Ectodermal cell (in vitro differentiated cells): ENCODE measurements at regions not wholly inside any gene's neighbourhood (a gene's known extent, or its start where the extent isn't known, plus 50 kb on each side); places are given as distances from the start of the nearest gene placed in this dataset.

Experiments used
- H3K27ac ChIP-seq: 2 replicates; pipeline ENCODE4 v1.7.0; 2013; ENCODE audit warnings: mild to moderate bottlenecking, low read depth, low read length; ENCODE audit not compliant: insufficient read depth, poor library complexity, severe bottlenecking
- H3K27me3 ChIP-seq: 2 replicates; pipeline ENCODE4 v1.7.0; 2013; ENCODE audit warnings: mild to moderate bottlenecking, low read length; ENCODE audit not compliant: insufficient read depth, control insufficient read depth, poor library complexity, severe bottlenecking
- H3K36me3 ChIP-seq: one replicate; pipeline ENCODE4 v1.7.0; 2013; ENCODE audit warnings: low read length; ENCODE audit not compliant: control insufficient read depth, insufficient read depth
- H3K4me1 ChIP-seq: one replicate; pipeline ENCODE4 v1.7.0; 2013; ENCODE audit warnings: low read length; ENCODE audit not compliant: control insufficient read depth, insufficient read depth
- H3K4me3 ChIP-seq: 2 replicates; pipeline ENCODE4 v1.7.0; 2013; ENCODE audit warnings: low read depth, low read length, control low read depth; ENCODE audit not compliant: insufficient read depth
- H3K9me3 ChIP-seq: 2 replicates; pipeline ENCODE4 v1.7.0; 2013; ENCODE audit warnings: mild to moderate bottlenecking, low read length, moderate library complexity; ENCODE audit not compliant: control insufficient read depth
- WGBS, 2 experiments: methylation state at CpG; one replicate each; pipeline ENCODE4 v1.1.7; 2013; ENCODE audit warnings: missing lambda C conversion rate in 2 of 2; 5-methylcytosine and 5-hydroxymethylcytosine counted together

- Histone ChIP-seq H3K9me3 (no peaks in the 10 kb centered on the region), H3K27me3 (no peaks in the 10 kb centered on the region), H3K4me3 (no peak overlapping the region), H3K36me3 (no peaks in the 10 kb centered on the region), H3K4me1 (no peaks in the 10 kb centered on the region), H3K27ac (no peak overlapping the region)
- WGBS, 2 experiments = 86 to 88% methylated on average over 8 to 9 of the region's 9 CpGs
Observed at GRCh38 chr9:734831-735511, 106.5 kb upstream of the DMRT1 start.

- no peak overlapping the region for H3K27ac ChIP-seq
- H3K27me3 ChIP-seq = no peaks in the 10 kb centered on the region
- 90 to 92% methylated on average over 7 of the region's 7 CpGs for WGBS, 2 experiments
Observed at GRCh38 chr9:737400-738120, 103.9 kb upstream of the DMRT1 start.

GRCh38 chr9:738209-738915 lies 103.1 kb upstream of the DMRT1 start:
- no peak overlapping the region for H3K4me3 ChIP-seq
- WGBS, 2 experiments = 93 to 94% methylated on average over 14 of the region's 14 CpGs
- H3K9me3 ChIP-seq = no peaks in the 10 kb centered on the region
- no peaks in the 10 kb centered on the region for H3K4me1 ChIP-seq
- H3K27me3 ChIP-seq = no peaks in the 10 kb centered on the region
- H3K27ac ChIP-seq = no peak overlapping the region
- H3K36me3 ChIP-seq = no peaks in the 10 kb centered on the region

More at GRCh38 chr9:737400-738120, 103.9 kb upstream of the DMRT1 start:
- Histone ChIP-seq H3K4me1 (no peaks in the 10 kb centered on the region), H3K36me3 (no peaks in the 10 kb centered on the region), H3K4me3 (no peak overlapping the region), H3K9me3 (no peaks in the 10 kb centered on the region)

- no peaks in the 10 kb centered on the region for H3K36me3 ChIP-seq
- H3K27me3 ChIP-seq = no peaks in the 10 kb centered on the region
- H3K4me3 ChIP-seq = no peak overlapping the region
- H3K9me3 ChIP-seq = no peaks in the 10 kb centered on the region
- no peak overlapping the region for H3K27ac ChIP-seq
- peaks cover 7% of the 10 kb centered on the region for H3K4me1 ChIP-seq
Observed at GRCh38 chr9:739362-739761, 102.1 kb upstream of the DMRT1 start.

- no peaks in the 10 kb centered on the region for H3K36me3 ChIP-seq
Observed at GRCh38 chr9:740221-740620, 101.3 kb upstream of the DMRT1 start.

GRCh38 chr9:742104-742503 lies 99.4 kb upstream of the DMRT1 start:
- Histone ChIP-seq H3K36me3 (no peaks in the 10 kb centered on the region), H3K4me3 (no peak overlapping the region), H3K4me1 (peaks cover 14% of the 10 kb centered on the region), H3K27ac (no peak overlapping the region), H3K27me3 (no peaks in the 10 kb centered on the region), H3K9me3 (no peaks in the 10 kb centered on the region)
- WGBS, 2 experiments = 96% methylated on average over 16 of the region's 16 CpGs

More at GRCh38 chr9:740221-740620, 101.3 kb upstream of the DMRT1 start:
- no peaks in the 10 kb centered on the region for H3K9me3 ChIP-seq
- H3K27me3 ChIP-seq = no peaks in the 10 kb centered on the region
- no peak overlapping the region for H3K4me3 ChIP-seq
- H3K27ac ChIP-seq = no peak overlapping the region
- H3K4me1 ChIP-seq = peaks cover 14% of the 10 kb centered on the region
- 91 to 93% methylated on average over 9 of the region's 10 CpGs for WGBS, 2 experiments

- Histone ChIP-seq H3K36me3 (no peaks in the 10 kb centered on the region), H3K4me3 (no peak overlapping the region), H3K27ac (no peak overlapping the region), H3K9me3 (no peaks in the 10 kb centered on the region), H3K27me3 (no peaks in the 10 kb centered on the region), H3K4me1 (peaks cover 14% of the 10 kb centered on the region)
- WGBS, 2 experiments = 69 to 77% methylated on average over 7 to 8 of the region's 8 CpGs
Observed at GRCh38 chr9:742914-743589, 98.4 kb upstream of the DMRT1 start.

- Histone ChIP-seq H3K27ac (no peak overlapping the region), H3K9me3 (no peaks in the 10 kb centered on the region), H3K4me1 (peaks cover 14% of the 10 kb centered on the region), H3K36me3 (no peaks in the 10 kb centered on the region), H3K4me3 (no peak overlapping the region), H3K27me3 (no peaks in the 10 kb centered on the region)
- WGBS, 2 experiments = 96% methylated on average over 9 of the region's 9 CpGs
Observed at GRCh38 chr9:744046-744712, 97.3 kb upstream of the DMRT1 start.

GRCh38 chr9:744790-745484 lies 96.6 kb upstream of the DMRT1 start:
- Histone ChIP-seq H3K4me3 (no peak overlapping the region), H3K27ac (no peak overlapping the region), H3K27me3 (no peaks in the 10 kb centered on the region), H3K36me3 (no peaks in the 10 kb centered on the region), H3K4me1 (peaks cover 14% of the 10 kb centered on the region), H3K9me3 (no peaks in the 10 kb centered on the region)
- WGBS, 2 experiments = 86 to 88% methylated on average over 7 of the region's 7 CpGs
